Stromal cell of bone marrow (primary cell): ENCODE measurements at regions not wholly inside any gene's neighbourhood (a gene's known extent, or its start where the extent isn't known, plus 50 kb on each side); places are given as distances from the start of the nearest gene placed in this dataset.
A peak's percentile ranks its signal among the peaks of the same experiment; 100 is the strongest.

Source experiments
- DNase-seq: peaks from one replicate; pipeline ENCODE4 v3.0.0-alpha.2; 2012; ENCODE audit warnings: low read depth

GRCh38 chr22:49640366-49641095 is 187.1 kb downstream of the BRD1 start:
- no peak for DNase-seq

GRCh38 chr22:49639956-49640355 is 187.7 kb downstream of the BRD1 start:
- no peak for DNase-seq

- no peak for DNase-seq
These were observed 188.9 kb downstream of the BRD1 start for GRCh38 chr22:49638788-49639187.

GRCh38 chr22:49638001-49638400 is 189.7 kb downstream of the BRD1 start:
- DNase-seq = no peak

GRCh38 chr22:49637255-49637760 is 190.4 kb downstream of the BRD1 start:
- DNase-seq = no peak

GRCh38 chr22:49636649-49637048 is 191.0 kb downstream of the BRD1 start:
- DNase-seq = no peak

- no peak for DNase-seq
These were observed 191.5 kb downstream of the BRD1 start for GRCh38 chr22:49636214-49636613.

- DNase-seq = no peak
These were observed 193.5 kb downstream of the BRD1 start for GRCh38 chr22:49634006-49634772.

GRCh38 chr22:49633010-49633324 is 194.7 kb downstream of the BRD1 start:
- no peak for DNase-seq

- peak; percentile 12 for DNase-seq
These were observed 195.3 kb downstream of the BRD1 start for GRCh38 chr22:49632199-49633009.

- DNase-seq = no peak
These were observed 197.2 kb downstream of the BRD1 start for GRCh38 chr22:49630448-49630946.

- no peak for DNase-seq
These were observed 197.9 kb downstream of the BRD1 start for GRCh38 chr22:49629586-49630447.

- no peak for DNase-seq
These were observed 198.5 kb downstream of the BRD1 start for GRCh38 chr22:49629261-49629570.

- DNase-seq = no peak
These were observed 199.0 kb downstream of the BRD1 start for GRCh38 chr22:49628391-49629260.

GRCh38 chr22:49627217-49628181 is 200.2 kb downstream of the BRD1 start:
- no peak for DNase-seq

- DNase-seq = no peak
These were observed 201.1 kb downstream of the BRD1 start for GRCh38 chr22:49626361-49627216.

GRCh38 chr22:49624421-49625177 is 203.1 kb downstream of the BRD1 start:
- DNase-seq = no peak

GRCh38 chr22:49623715-49624114 is 204.0 kb downstream of the BRD1 start:
- no peak for DNase-seq
